CD14-positive monocyte (primary cell): ENCODE measurements at regions not wholly inside any gene's neighbourhood (a gene's known extent, or its start where the extent isn't known, plus 50 kb on each side); places are given as distances from the start of the nearest gene placed in this dataset.

Source experiments
- DNase-seq, 3 donors: peaks; one replicate each; pipeline ENCODE4 v3.0.0-alpha.2; 2011 to 2022
- H2AFZ ChIP-seq: 2 replicates; pipeline ENCODE4 v1.6.0; 2012; ENCODE audit warnings: mild to moderate bottlenecking, low read depth, low read length, inconsistent platforms; ENCODE audit not compliant: insufficient read depth, poor library complexity, severe bottlenecking
- H3K27ac ChIP-seq, 2 donors: 1 replicate in 1 of 2; 2 replicates in 1 of 2; pipeline ENCODE4 v1.5.1; 2012 to 2013; ENCODE audit warnings: low read length in 2 of 2, control low read depth in 1 of 2, inconsistent platforms in 1 of 2, low read depth in 1 of 2, mild to moderate bottlenecking in 1 of 2
- H3K27me3 ChIP-seq, 2 donors: one replicate each; pipeline versions ENCODE4 v1.6.0 to v1.6.1; 2011 to 2013; ENCODE audit warnings: low read length in 2 of 2; ENCODE audit not compliant: control insufficient read depth in 2 of 2, insufficient read depth in 2 of 2
- H3K36me3 ChIP-seq, 2 donors: replicated peaks in 1 of 2; 1 replicate in 1 of 2; 2 replicates in 1 of 2; pipeline versions ENCODE4 v1.5.1 to v1.6.1; 2012 to 2013; ENCODE audit warnings: low read length in 2 of 2, control low read depth in 1 of 2, inconsistent platforms in 1 of 2, mild to moderate bottlenecking in 1 of 2; ENCODE audit not compliant: insufficient read depth in 2 of 2, control insufficient read depth in 1 of 2
- H3K4me1 ChIP-seq, 2 donors: 1 replicate in 1 of 2; 2 replicates in 1 of 2; pipeline versions ENCODE4 v1.5.1 to v1.6.1; 2012 to 2013; ENCODE audit warnings: low read length in 2 of 2, control low read depth in 1 of 2, inconsistent platforms in 1 of 2, mild to moderate bottlenecking in 1 of 2, moderate library complexity in 1 of 2; ENCODE audit not compliant: insufficient read depth in 2 of 2, control insufficient read depth in 1 of 2
- H3K4me2 ChIP-seq: replicated peaks from 2 replicates; pipeline ENCODE3; 2012; ENCODE audit warnings: low read length, moderate library complexity, mild to moderate bottlenecking; ENCODE audit not compliant: poor library complexity, severe bottlenecking; ENCODE audit errors: extremely low read depth
- H3K4me3 ChIP-seq, 3 experiments: fragments of 200-600 bp in 1 of 3; sonication (generic) in 1 of 3; replicated peaks in 1 of 3; 1 replicate in 2 of 3; 2 replicates in 1 of 3; pipeline ENCODE4 v1.5.1; 2011 to 2013; ENCODE audit warnings: low read length in 3 of 3, mild to moderate bottlenecking in 3 of 3, control low read depth in 2 of 3, low read depth in 2 of 3, inconsistent platforms in 1 of 3, moderate library complexity in 1 of 3
- H3K79me2 ChIP-seq: 2 replicates; pipeline ENCODE4 v1.6.0; 2012; ENCODE audit warnings: mild to moderate bottlenecking, control low read depth, inconsistent platforms, low read length, moderate library complexity; ENCODE audit not compliant: insufficient read depth
- H3K9ac ChIP-seq: 2 replicates; pipeline ENCODE4 v1.6.0; 2017; ENCODE audit warnings: low read length, mild to moderate bottlenecking; ENCODE audit not compliant: insufficient read depth, poor library complexity, severe bottlenecking
- H3K9me3 ChIP-seq, 2 donors: replicated peaks in 1 of 2; 1 replicate in 1 of 2; 2 replicates in 1 of 2; pipeline versions ENCODE4 v1.5.1 to v1.6.1; 2012 to 2013; ENCODE audit warnings: low read length in 2 of 2, control low read depth in 1 of 2; ENCODE audit not compliant: control insufficient read depth in 1 of 2, insufficient read depth in 1 of 2
- H4K20me1 ChIP-seq: 2 replicates; pipeline ENCODE4 v1.6.0; 2012; ENCODE audit warnings: mild to moderate bottlenecking, low read length, control low read depth, moderate library complexity; ENCODE audit not compliant: insufficient read depth
- H3K27ac Mint-ChIP-seq, 7 donors: one replicate each; pipeline ENCODE4 v1.8.0; 2020; ENCODE audit warnings: mild to moderate bottlenecking in 7 of 7, mixed read lengths in 7 of 7, moderate library complexity in 6 of 7, inconsistent platforms in 2 of 7
- H3K27me3 Mint-ChIP-seq, 3 donors: one replicate each; pipeline ENCODE4 v1.8.0; 2021 to 2022; ENCODE audit warnings: low read depth in 3 of 3, mild to moderate bottlenecking in 3 of 3, mixed read lengths in 3 of 3, moderate library complexity in 3 of 3, inconsistent platforms in 1 of 3
- H3K36me3 Mint-ChIP-seq, 2 donors: one replicate each; pipeline ENCODE4 v1.8.0; 2020; ENCODE audit warnings: mixed read lengths in 2 of 2, inconsistent platforms in 1 of 2, mild to moderate bottlenecking in 1 of 2
- H3K4me1 Mint-ChIP-seq: one replicate; pipeline ENCODE4 v1.8.0; 2020; ENCODE audit warnings: mild to moderate bottlenecking, mixed read lengths
- H3K4me3 Mint-ChIP-seq, 2 donors: one replicate each; pipeline ENCODE4 v1.8.0; 2020; ENCODE audit warnings: mild to moderate bottlenecking in 2 of 2, mixed read lengths in 2 of 2, moderate library complexity in 1 of 2
- H3K9me3 Mint-ChIP-seq, 7 donors: one replicate each; pipeline ENCODE4 v1.8.0; 2020 to 2022; ENCODE audit warnings: mixed read lengths in 7 of 7, mild to moderate bottlenecking in 6 of 7, moderate library complexity in 6 of 7, inconsistent platforms in 2 of 7
- WGBS: methylation state at CpG from one replicate; pipeline ENCODE4 v1.1.5; 2013; ENCODE audit warnings: missing lambda C conversion rate; ENCODE audit not compliant: insufficient coverage; 5-methylcytosine and 5-hydroxymethylcytosine counted together
- intact Hi-C, 2 donors: fragments of 100-400 bp; cut with micrococcal nuclease; formaldehyde crosslinking; loops; one replicate each; pipeline versions ENCODE4 v1.15.0 to v1.15.1; 2023
- TF ChIP-seq, protein P1 (sequence below): fragments of 200-600 bp; IDR thresholded peaks from one replicate; pipeline ENCODE4 v1.8.0; 2022; ENCODE audit warnings: antibody characterized with exemption, mild to moderate bottlenecking

DNA sequence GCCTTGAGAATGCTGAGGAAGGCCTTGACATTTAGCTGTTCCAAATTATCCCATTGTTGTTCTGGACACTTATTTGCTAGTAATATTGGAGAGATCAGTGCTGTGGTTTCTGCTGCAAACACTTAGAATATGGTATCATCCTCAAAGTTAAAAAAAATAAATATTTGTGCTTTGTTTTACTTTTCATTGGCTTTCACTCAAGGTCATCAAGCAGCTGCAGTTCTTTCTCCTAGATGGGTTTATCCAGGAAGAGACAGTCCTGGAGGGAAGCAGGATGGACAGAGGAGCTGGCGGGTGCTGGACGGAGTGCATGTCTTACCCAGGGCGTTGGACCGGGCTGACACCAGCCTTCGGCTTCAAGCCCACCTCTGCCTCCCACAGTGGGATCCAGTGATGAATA is 193.6 kb downstream of the MTRR start:
- no peaks in the 10 kb centered on the region for H3K79me2 ChIP-seq
- H3K4me3 Mint-ChIP-seq = no peak overlapping the region
- no peaks in the 10 kb centered on the region for H3K4me1 ChIP-seq
- H3K4me1 Mint-ChIP-seq = no peaks in the 10 kb centered on the region
- H2AFZ ChIP-seq = no peak overlapping the region
- H3K27ac ChIP-seq = no peak overlapping the region
- WGBS = no CpG with 5 or more reads among the region's 5 CpGs
- no peak overlapping the region for H3K9ac ChIP-seq
- H3K27me3 ChIP-seq = no peaks in the 10 kb centered on the region
- intact Hi-C loops = no loop called here
- H3K4me3 ChIP-seq = no peak overlapping the region
- no peak for DNase-seq
- H3K36me3 ChIP-seq = no peaks in the 10 kb centered on the region
- TF ChIP-seq, protein P1, sequence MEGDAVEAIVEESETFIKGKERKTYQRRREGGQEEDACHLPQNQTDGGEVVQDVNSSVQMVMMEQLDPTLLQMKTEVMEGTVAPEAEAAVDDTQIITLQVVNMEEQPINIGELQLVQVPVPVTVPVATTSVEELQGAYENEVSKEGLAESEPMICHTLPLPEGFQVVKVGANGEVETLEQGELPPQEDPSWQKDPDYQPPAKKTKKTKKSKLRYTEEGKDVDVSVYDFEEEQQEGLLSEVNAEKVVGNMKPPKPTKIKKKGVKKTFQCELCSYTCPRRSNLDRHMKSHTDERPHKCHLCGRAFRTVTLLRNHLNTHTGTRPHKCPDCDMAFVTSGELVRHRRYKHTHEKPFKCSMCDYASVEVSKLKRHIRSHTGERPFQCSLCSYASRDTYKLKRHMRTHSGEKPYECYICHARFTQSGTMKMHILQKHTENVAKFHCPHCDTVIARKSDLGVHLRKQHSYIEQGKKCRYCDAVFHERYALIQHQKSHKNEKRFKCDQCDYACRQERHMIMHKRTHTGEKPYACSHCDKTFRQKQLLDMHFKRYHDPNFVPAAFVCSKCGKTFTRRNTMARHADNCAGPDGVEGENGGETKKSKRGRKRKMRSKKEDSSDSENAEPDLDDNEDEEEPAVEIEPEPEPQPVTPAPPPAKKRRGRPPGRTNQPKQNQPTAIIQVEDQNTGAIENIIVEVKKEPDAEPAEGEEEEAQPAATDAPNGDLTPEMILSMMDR = no peak
- peaks cover 0 to 5% of the 10 kb centered on the region in 2 donors for H3K9me3 ChIP-seq
- no peak overlapping the region for H3K27ac Mint-ChIP-seq
- H3K36me3 Mint-ChIP-seq = no peaks in the 10 kb centered on the region
- peaks cover 0 to 18% (median 0%) of the 10 kb centered on the region in 7 donors for H3K9me3 Mint-ChIP-seq
- H4K20me1 ChIP-seq = no peaks in the 10 kb centered on the region
- no peak overlapping the region for H3K4me2 ChIP-seq
- no peaks in the 10 kb centered on the region for H3K27me3 Mint-ChIP-seq

DNA sequence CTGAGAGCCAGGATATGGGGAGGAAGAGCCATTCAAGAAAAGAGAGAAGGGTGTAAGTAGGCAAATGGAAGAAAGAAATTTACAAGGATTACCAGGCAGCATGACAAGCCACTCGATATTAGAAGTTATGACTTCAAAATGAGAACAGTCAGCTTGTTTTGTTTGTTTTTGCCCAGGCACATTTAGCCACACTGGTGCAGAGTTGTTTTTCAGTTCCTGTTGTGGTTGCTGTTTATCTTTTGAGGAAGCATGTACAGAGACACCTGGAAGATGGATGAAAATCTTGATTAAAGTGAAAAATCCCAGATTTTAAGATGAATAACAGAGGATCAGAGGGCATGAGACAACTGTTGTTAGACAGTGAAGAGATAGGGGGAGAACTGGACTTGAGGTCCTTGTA is 199.1 kb downstream of the MTRR start:
- Histone ChIP-seq H3K36me3 (no peaks in the 10 kb centered on the region), H3K9me3 (no peaks in the 10 kb centered on the region), H3K4me3 (no peak overlapping the region), H3K27ac (no peak overlapping the region), H4K20me1 (no peaks in the 10 kb centered on the region), H3K4me2 (no peak overlapping the region), H3K4me1 (no peaks in the 10 kb centered on the region), H2AFZ (no peak overlapping the region), H3K27me3 (no peaks in the 10 kb centered on the region), H3K79me2 (no peaks in the 10 kb centered on the region), H3K9ac (no peak overlapping the region)
- H3K27ac Mint-ChIP-seq = no peak overlapping the region
- H3K9me3 Mint-ChIP-seq = peaks cover 0 to 6% (median 0%) of the 10 kb centered on the region in 7 donors
- no peak overlapping the region for H3K4me3 Mint-ChIP-seq
- H3K36me3 Mint-ChIP-seq = no peaks in the 10 kb centered on the region
- WGBS = 29% methylated on average over 1 of the region's 1 CpG
- H3K27me3 Mint-ChIP-seq = no peaks in the 10 kb centered on the region
- no peak for DNase-seq
- TF ChIP-seq, protein P1 = no peak
- H3K4me1 Mint-ChIP-seq = no peaks in the 10 kb centered on the region
- intact Hi-C loops = no loop called here
